ENCODE measurements at regions not wholly inside any gene's neighbourhood (a gene's known extent, or its start where the extent isn't known, plus 50 kb on each side); places are given as distances from the start of the nearest gene placed in this dataset.
A peak's percentile ranks its signal among the peaks of the same experiment; 100 is the strongest.

- no peak overlapping the region for H3K4me3 Mint-ChIP-seq (ENCODE audit: unreplicated experiment)
- no peak for TF ChIP-seq CTCF (IDR thresholded peaks at IDR 0.05; ENCODE audit: partially characterized antibody, unreplicated experiment)
- no peak for DNase-seq
- no peaks in the 10 kb centered on the region for H3K27me3 Mint-ChIP-seq (ENCODE audit: unreplicated experiment)
- peaks cover 5% of the 10 kb centered on the region for H3K4me1 Mint-ChIP-seq (ENCODE audit: low read depth, unreplicated experiment)
- peaks cover 2% of the 10 kb centered on the region for H3K9me3 Mint-ChIP-seq (ENCODE audit: unreplicated experiment)
- no peak overlapping the region for H3K27ac Mint-ChIP-seq (ENCODE audit: unreplicated experiment)
- peaks cover 9% of the 10 kb centered on the region for H3K36me3 Mint-ChIP-seq (ENCODE audit: unreplicated experiment)
These were observed 174.5 kb upstream of the PRSS58 start for GRCh38 chr7:142432377-142432776.

- no peak for DNase-seq
- peaks cover 9% of the 10 kb centered on the region for H3K36me3 Mint-ChIP-seq (ENCODE audit: unreplicated experiment)
- no peak for TF ChIP-seq CTCF (IDR thresholded peaks at IDR 0.05; ENCODE audit: partially characterized antibody, unreplicated experiment)
- no peak overlapping the region for H3K27ac Mint-ChIP-seq (ENCODE audit: unreplicated experiment)
- no peak overlapping the region for H3K4me3 Mint-ChIP-seq (ENCODE audit: unreplicated experiment)
- no peaks in the 10 kb centered on the region for H3K9me3 Mint-ChIP-seq (ENCODE audit: unreplicated experiment)
- H3K27me3 Mint-ChIP-seq (ENCODE audit: unreplicated experiment), result no peaks in the 10 kb centered on the region
- peaks cover 5% of the 10 kb centered on the region for H3K4me1 Mint-ChIP-seq (ENCODE audit: low read depth, unreplicated experiment)
These were observed 173.6 kb upstream of the PRSS58 start for GRCh38 chr7:142431491-142431890.

- peaks cover 2% of the 10 kb centered on the region for H3K9me3 Mint-ChIP-seq (ENCODE audit: unreplicated experiment)
- H3K4me3 Mint-ChIP-seq (ENCODE audit: unreplicated experiment), result no peak overlapping the region
- DNase-seq, result no peak
- no peak for TF ChIP-seq CTCF (IDR thresholded peaks at IDR 0.05; ENCODE audit: partially characterized antibody, unreplicated experiment)
- H3K4me1 Mint-ChIP-seq (ENCODE audit: low read depth, unreplicated experiment), result peaks cover 14% of the 10 kb centered on the region
- no peak overlapping the region for H3K27ac Mint-ChIP-seq (ENCODE audit: unreplicated experiment)
- no peaks in the 10 kb centered on the region for H3K36me3 Mint-ChIP-seq (ENCODE audit: unreplicated experiment)
- H3K27me3 Mint-ChIP-seq (ENCODE audit: unreplicated experiment), result peaks cover 4% of the 10 kb centered on the region
These were observed 170.2 kb upstream of the PRSS58 start for GRCh38 chr7:142428094-142428493.

- Mint-ChIP-seq H3K4me3 (ENCODE audit: unreplicated experiment) (no peak overlapping the region), H3K9me3 (ENCODE audit: unreplicated experiment) (peaks cover 2% of the 10 kb centered on the region), H3K4me1 (ENCODE audit: low read depth, unreplicated experiment) (peaks cover 23% of the 10 kb centered on the region), H3K27ac (ENCODE audit: unreplicated experiment) (no peak overlapping the region), H3K27me3 (ENCODE audit: unreplicated experiment) (peaks cover 4% of the 10 kb centered on the region), H3K36me3 (ENCODE audit: unreplicated experiment) (no peaks in the 10 kb centered on the region)
- TF ChIP-seq CTCF (IDR thresholded peaks at IDR 0.05; ENCODE audit: partially characterized antibody, unreplicated experiment), result no peak
- peak; percentile 22 for DNase-seq
These were observed 167.4 kb upstream of the PRSS58 start for GRCh38 chr7:142425281-142425680.

GRCh38 chr7:142422621-142423020 lies 164.8 kb upstream of the PRSS58 start:
- peaks cover 23% of the 10 kb centered on the region for H3K4me1 Mint-ChIP-seq (ENCODE audit: low read depth, unreplicated experiment)
- H3K9me3 Mint-ChIP-seq (ENCODE audit: unreplicated experiment), result peaks cover 2% of the 10 kb centered on the region
- H3K4me3 Mint-ChIP-seq (ENCODE audit: unreplicated experiment), result no peak overlapping the region
- DNase-seq, result no peak
- H3K27ac Mint-ChIP-seq (ENCODE audit: unreplicated experiment), result no peak overlapping the region
- H3K36me3 Mint-ChIP-seq (ENCODE audit: unreplicated experiment), result no peaks in the 10 kb centered on the region
- TF ChIP-seq CTCF (IDR thresholded peaks at IDR 0.05; ENCODE audit: partially characterized antibody, unreplicated experiment), result no peak
- H3K27me3 Mint-ChIP-seq (ENCODE audit: unreplicated experiment), result peaks cover 4% of the 10 kb centered on the region
